Panc1 (cell line): ENCODE measurements at regions not wholly inside any gene's neighbourhood (a gene's known extent, or its start where the extent isn't known, plus 50 kb on each side); places are given as distances from the start of the nearest gene placed in this dataset.

Source experiments
- ATAC-seq: fragments of 200-7000 bp; cut with Tn5 transposase; 2 replicates; pipeline ENCODE4 v1.9.1; 2020; ENCODE audit warnings: mild to moderate bottlenecking, moderate library complexity
- BruUV-seq: library from RNA; stranded (reverse); fragments of 400-500 nt; replicated peaks from 2 replicates; lab custom pipeline; 2021; lab: Mats Ljungman, UMichigan
- CTCF ChIA-PET: fragments of 300-600 bp; sonication (Branson Sonifier 250); formaldehyde crosslinking; loops from one replicate; lab custom pipeline; 2022; ENCODE audit warnings: antibody characterized with exemption; lab: Charles Lee
- POLR2A ChIA-PET: fragments of 300-600 bp; sonication (Branson Sonifier 250); formaldehyde crosslinking; loops from one replicate; lab custom pipeline; 2022; ENCODE audit warnings: antibody characterized with exemption; lab: Charles Lee
- DNase-seq: peaks from one replicate; pipeline ENCODE4 v3.0.0-alpha.2; 2010; ENCODE audit warnings: low read depth, low spot score
- H3K27ac ChIP-seq: 2 replicates; pipeline ENCODE4 v1.5.1; 2011; ENCODE audit warnings: mild to moderate bottlenecking, low read length, inconsistent platforms
- H3K27me3 ChIP-seq: fragments of 200-500 bp; sonication (Bioruptor generic); 2 replicates; pipeline ENCODE4 v1.6.0; 2014; ENCODE audit warnings: low read length, inconsistent platforms; ENCODE audit not compliant: control insufficient read depth, insufficient read depth
- H3K36me3 ChIP-seq: fragments of 200-500 bp; sonication (Bioruptor generic); 2 replicates; pipeline ENCODE4 v1.5.1; 2014; ENCODE audit warnings: inconsistent platforms, mild to moderate bottlenecking, low read length, moderate library complexity; ENCODE audit not compliant: control insufficient read depth, insufficient read depth
- H3K4me1 ChIP-seq: 2 replicates; pipeline ENCODE4 v1.5.1; 2011; ENCODE audit warnings: inconsistent platforms, mild to moderate bottlenecking, low read length, moderate library complexity; ENCODE audit not compliant: control insufficient read depth, insufficient read depth
- H3K4me3 ChIP-seq, 2 experiments: 2 replicates each; pipeline ENCODE4 v1.5.1; 2011 to 2012; ENCODE audit warnings: low read depth in 2 of 2, low read length in 2 of 2, mild to moderate bottlenecking in 2 of 2, inconsistent platforms in 1 of 2, moderate library complexity in 1 of 2
- H3K9me3 ChIP-seq: fragments of 200-500 bp; sonication (Bioruptor generic); 2 replicates; pipeline ENCODE4 v1.5.1; 2014; ENCODE audit warnings: low read depth, mild to moderate bottlenecking, inconsistent platforms, low read length, moderate library complexity; ENCODE audit not compliant: control insufficient read depth, insufficient read depth
- CTCF ChIP-seq: fragments of 450-650 bp; IDR thresholded peaks from 2 replicates; pipeline ENCODE4 v1.5.1; 2017; ENCODE audit warnings: mild to moderate bottlenecking
- POLR2AphosphoS5 ChIP-seq: IDR thresholded peaks from 2 replicates; pipeline ENCODE4 v1.6.1; 2012; ENCODE audit warnings: mild to moderate bottlenecking, low read depth, low read length, moderate library complexity
- REST ChIP-seq, 2 experiments: IDR thresholded peaks; 2 replicates each; pipeline ENCODE4 v1.6.1; 2011 to 2012; ENCODE audit warnings: low read depth in 2 of 2, control low read depth in 1 of 2, low read length in 1 of 2, mild to moderate bottlenecking in 1 of 2, moderate library complexity in 1 of 2; ENCODE audit not compliant: insufficient read depth in 1 of 2
- SIN3A ChIP-seq: IDR thresholded peaks from 2 replicates; pipeline ENCODE4 v1.6.1; 2012; ENCODE audit warnings: low read depth, mild to moderate bottlenecking, low read length, moderate library complexity, borderline replicate concordance; ENCODE audit not compliant: insufficient read depth
- TCF7L2 ChIP-seq: IDR thresholded peaks from 2 replicates; pipeline ENCODE4 v1.6.1; 2011; ENCODE audit warnings: mild to moderate bottlenecking, low read depth, low read length, inconsistent platforms
- in situ Hi-C: cut with HindIII; loops from 2 replicates; pipeline ENCODE4 v1.10.0; 2016; ENCODE audit warnings: low sequenced_read_pairs, low pct_unique_long_range_greater_than_20kb
- intact Hi-C: fragments of 100-400 bp; cut with micrococcal nuclease; formaldehyde crosslinking; loops from one replicate; pipeline ENCODE4 v1.10.0; 2022; ENCODE audit not compliant: unreplicated experiment

- no peak overlapping the region for H3K27ac ChIP-seq
- TF ChIP-seq SIN3A (no peak), CTCF (no peak), POLR2AphosphoS5 (no peak), REST (IDR thresholded peaks at IDR 0.05; ENCODE audit: insufficient read depth in 1 of 2, low read depth in 2 of 2, low read length in 1 of 2) (no peak), TCF7L2 (no peak)
- POLR2A ChIA-PET: no interaction called here
Observed at GRCh38 chr9:89839952-89840351, 235.1 kb downstream of the GADD45G start.

GRCh38 chr9:89841456-89841855 is 236.6 kb downstream of the GADD45G start:
- Histone ChIP-seq H3K9me3 (no peaks in the 10 kb centered on the region), H3K27ac (no peak overlapping the region), H3K27me3 (no peaks in the 10 kb centered on the region), H3K4me1 (no peaks in the 10 kb centered on the region), H3K36me3 (no peaks in the 10 kb centered on the region), H3K4me3 (no peak overlapping the region)
- in situ Hi-C loops (no loop called here), intact Hi-C loops (no loop called here)
- TF ChIP-seq CTCF: no peak
- BruUV-seq: no TSS peak
- ChIA-PET POLR2A (no interaction called here), CTCF (no interaction called here)
- ATAC-seq (no peak), DNase-seq (no peak)

More at GRCh38 chr9:89839952-89840351, 235.1 kb downstream of the GADD45G start:
- CTCF ChIA-PET: no interaction called here
- no TSS peak for BruUV-seq
- in situ Hi-C loops (no loop called here), intact Hi-C loops (no loop called here)
- no peaks in the 10 kb centered on the region for H3K27me3 ChIP-seq
- no peak for ATAC-seq
- H3K4me1 ChIP-seq: no peaks in the 10 kb centered on the region
- no peak for DNase-seq
- no peaks in the 10 kb centered on the region for H3K9me3 ChIP-seq
- no peaks in the 10 kb centered on the region for H3K36me3 ChIP-seq
- no peak overlapping the region for H3K4me3 ChIP-seq
